Astrocyte of the spinal cord (primary cell): ENCODE measurements at regions not wholly inside any gene's neighbourhood (a gene's known extent, or its start where the extent isn't known, plus 50 kb on each side); places are given as distances from the start of the nearest gene placed in this dataset.

Experiments
- DNase-seq: peaks from one replicate; pipeline ENCODE4 v3.0.0; 2011; ENCODE audit warnings: low read depth, low spot score
- H3K4me3 ChIP-seq: 2 replicates; pipeline ENCODE4 v1.5.1; 2011; ENCODE audit warnings: low read depth, mild to moderate bottlenecking, low read length, moderate library complexity
- CTCF ChIP-seq: IDR thresholded peaks from 2 replicates; pipeline ENCODE4 v1.5.1; 2012; ENCODE audit warnings: low read depth, mild to moderate bottlenecking, low read length, inconsistent platforms
- in situ Hi-C: cut with HindIII; loops from 2 replicates; pipeline ENCODE4 v1.10.0; 2017; ENCODE audit warnings: low sequenced_read_pairs

GRCh38 chr7:11952972-11953371 is 121.0 kb upstream of the THSD7A start:
- H3K4me3 ChIP-seq = no peak overlapping the region
- in situ Hi-C loops = no loop called here

GRCh38 chr7:11956991-11957390 is 125.0 kb upstream of the THSD7A start:
- H3K4me3 ChIP-seq = no peak overlapping the region
- no peak for TF ChIP-seq CTCF
- DNase-seq = no peak
- in situ Hi-C loops = no loop called here

More at GRCh38 chr7:11952972-11953371, 121.0 kb upstream of the THSD7A start:
- TF ChIP-seq CTCF = no peak
- DNase-seq = no peak

GRCh38 chr7:11957956-11958355 is 126.0 kb upstream of the THSD7A start:
- no peak for TF ChIP-seq CTCF
- in situ Hi-C loops = no loop called here
- no peak overlapping the region for H3K4me3 ChIP-seq
- DNase-seq = no peak

GRCh38 chr7:11959121-11959520 is 127.1 kb upstream of the THSD7A start:
- no peak for TF ChIP-seq CTCF
- no peak overlapping the region for H3K4me3 ChIP-seq
- in situ Hi-C loops = no loop called here
- DNase-seq = no peak

GRCh38 chr7:11960621-11961020 is 128.6 kb upstream of the THSD7A start:
- H3K4me3 ChIP-seq = no peak overlapping the region
- no peak for TF ChIP-seq CTCF
- in situ Hi-C loops = no loop called here
- DNase-seq = no peak

GRCh38 chr7:11969643-11970042 is 137.6 kb upstream of the THSD7A start:
- no peak overlapping the region for H3K4me3 ChIP-seq
- DNase-seq = no peak
- in situ Hi-C loops = no loop called here
- TF ChIP-seq CTCF = no peak

- no peak for DNase-seq
- no peak for TF ChIP-seq CTCF
- in situ Hi-C loops = no loop called here
Observed at GRCh38 chr7:11970132-11970531, 138.1 kb upstream of the THSD7A start.

More at GRCh38 chr7:11970132-11970531, 138.1 kb upstream of the THSD7A start:
- H3K4me3 ChIP-seq = no peak overlapping the region
